GM12865 (cell line): ENCODE measurements at regions not wholly inside any gene's neighbourhood (a gene's known extent, or its start where the extent isn't known, plus 50 kb on each side); places are given as distances from the start of the nearest gene placed in this dataset.

ENCODE experiments used
- DNase-seq: peaks from one replicate; pipeline ENCODE4 v3.0.0; 2010; ENCODE audit warnings: low read depth
- H3K4me3 ChIP-seq: 2 replicates; pipeline ENCODE4 v1.5.1; 2011; ENCODE audit warnings: mild to moderate bottlenecking, low read depth, low read length, control low read depth
- TF ChIP-seq, protein P1 (sequence below): IDR thresholded peaks from 2 replicates; pipeline ENCODE4 v1.5.1; 2011; ENCODE audit warnings: low read length, control low read depth, low read depth, inconsistent platforms; ENCODE audit not compliant: insufficient read depth; ENCODE audit errors: missing control alignments

DNA sequence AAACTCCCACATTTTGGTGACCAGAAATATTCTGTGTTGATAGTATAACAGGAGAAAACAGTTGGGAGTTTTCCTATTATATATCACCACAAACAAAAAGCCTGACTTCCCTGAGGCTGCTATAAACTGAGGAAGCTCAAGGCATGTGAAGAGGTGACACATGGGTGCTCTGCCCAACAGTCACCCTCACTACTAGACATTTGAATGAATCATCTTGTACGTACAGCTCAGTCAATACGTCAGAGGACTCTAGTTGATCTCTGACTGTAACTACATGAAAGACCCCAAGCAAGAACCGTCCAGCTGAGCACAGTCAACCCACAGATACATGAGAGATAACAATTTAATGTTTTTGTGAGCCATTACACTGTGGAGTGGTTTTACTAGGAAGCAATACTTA, 338.3 kb upstream of the ATP11B start:
- TF ChIP-seq, protein P1, sequence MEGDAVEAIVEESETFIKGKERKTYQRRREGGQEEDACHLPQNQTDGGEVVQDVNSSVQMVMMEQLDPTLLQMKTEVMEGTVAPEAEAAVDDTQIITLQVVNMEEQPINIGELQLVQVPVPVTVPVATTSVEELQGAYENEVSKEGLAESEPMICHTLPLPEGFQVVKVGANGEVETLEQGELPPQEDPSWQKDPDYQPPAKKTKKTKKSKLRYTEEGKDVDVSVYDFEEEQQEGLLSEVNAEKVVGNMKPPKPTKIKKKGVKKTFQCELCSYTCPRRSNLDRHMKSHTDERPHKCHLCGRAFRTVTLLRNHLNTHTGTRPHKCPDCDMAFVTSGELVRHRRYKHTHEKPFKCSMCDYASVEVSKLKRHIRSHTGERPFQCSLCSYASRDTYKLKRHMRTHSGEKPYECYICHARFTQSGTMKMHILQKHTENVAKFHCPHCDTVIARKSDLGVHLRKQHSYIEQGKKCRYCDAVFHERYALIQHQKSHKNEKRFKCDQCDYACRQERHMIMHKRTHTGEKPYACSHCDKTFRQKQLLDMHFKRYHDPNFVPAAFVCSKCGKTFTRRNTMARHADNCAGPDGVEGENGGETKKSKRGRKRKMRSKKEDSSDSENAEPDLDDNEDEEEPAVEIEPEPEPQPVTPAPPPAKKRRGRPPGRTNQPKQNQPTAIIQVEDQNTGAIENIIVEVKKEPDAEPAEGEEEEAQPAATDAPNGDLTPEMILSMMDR, result no peak
- H3K4me3 ChIP-seq, result no peak overlapping the region
- DNase-seq, result no peak

DNA sequence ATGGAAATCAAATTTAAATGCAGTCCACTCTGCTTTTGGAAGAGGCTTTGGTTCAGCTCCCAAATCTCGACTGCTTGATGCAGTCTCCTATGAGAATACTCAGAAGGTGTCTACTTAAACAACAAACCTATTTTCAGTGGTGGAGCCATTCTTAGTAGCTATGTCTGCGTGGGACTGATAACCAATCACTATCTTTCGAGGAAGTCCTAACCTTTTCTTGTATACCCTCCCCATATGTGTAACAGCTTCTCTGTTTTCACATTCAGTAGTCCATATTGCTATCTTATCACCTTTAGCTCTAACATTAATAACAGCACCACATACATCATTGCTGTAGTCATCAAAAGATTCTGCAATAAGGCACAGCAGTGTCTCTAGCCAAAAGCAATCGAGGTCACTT, 333.0 kb upstream of the ATP11B start:
- TF ChIP-seq, protein P1, result no peak
- DNase-seq, result no peak
- no peak overlapping the region for H3K4me3 ChIP-seq

DNA sequence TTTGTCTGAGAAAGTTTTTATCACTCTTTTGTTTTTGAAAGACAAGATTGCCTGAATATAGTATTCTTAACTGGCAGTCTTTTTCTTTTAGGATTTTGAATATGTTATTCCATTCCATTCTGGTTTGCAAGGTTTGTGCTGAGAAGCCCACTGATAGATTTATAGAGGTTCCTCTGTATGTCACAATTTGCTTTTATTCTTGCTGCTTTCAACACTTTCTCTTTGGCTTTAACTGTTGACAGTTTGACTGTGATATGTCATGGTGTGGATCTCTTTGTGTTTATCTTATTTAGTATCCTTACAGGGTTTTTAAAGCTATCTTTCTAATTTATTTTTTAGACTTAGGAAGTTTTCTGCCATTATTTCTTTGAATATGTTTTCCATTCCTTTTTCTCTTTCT, 331.2 kb upstream of the ATP11B start:
- no peak for DNase-seq
- no peak overlapping the region for H3K4me3 ChIP-seq
- TF ChIP-seq, protein P1, result no peak

GRCh38 chr3:182464513-182465145, 328.7 kb upstream of the ATP11B start:
- no peak overlapping the region for H3K4me3 ChIP-seq
- TF ChIP-seq, protein P1, result no peak
- no peak for DNase-seq

DNA sequence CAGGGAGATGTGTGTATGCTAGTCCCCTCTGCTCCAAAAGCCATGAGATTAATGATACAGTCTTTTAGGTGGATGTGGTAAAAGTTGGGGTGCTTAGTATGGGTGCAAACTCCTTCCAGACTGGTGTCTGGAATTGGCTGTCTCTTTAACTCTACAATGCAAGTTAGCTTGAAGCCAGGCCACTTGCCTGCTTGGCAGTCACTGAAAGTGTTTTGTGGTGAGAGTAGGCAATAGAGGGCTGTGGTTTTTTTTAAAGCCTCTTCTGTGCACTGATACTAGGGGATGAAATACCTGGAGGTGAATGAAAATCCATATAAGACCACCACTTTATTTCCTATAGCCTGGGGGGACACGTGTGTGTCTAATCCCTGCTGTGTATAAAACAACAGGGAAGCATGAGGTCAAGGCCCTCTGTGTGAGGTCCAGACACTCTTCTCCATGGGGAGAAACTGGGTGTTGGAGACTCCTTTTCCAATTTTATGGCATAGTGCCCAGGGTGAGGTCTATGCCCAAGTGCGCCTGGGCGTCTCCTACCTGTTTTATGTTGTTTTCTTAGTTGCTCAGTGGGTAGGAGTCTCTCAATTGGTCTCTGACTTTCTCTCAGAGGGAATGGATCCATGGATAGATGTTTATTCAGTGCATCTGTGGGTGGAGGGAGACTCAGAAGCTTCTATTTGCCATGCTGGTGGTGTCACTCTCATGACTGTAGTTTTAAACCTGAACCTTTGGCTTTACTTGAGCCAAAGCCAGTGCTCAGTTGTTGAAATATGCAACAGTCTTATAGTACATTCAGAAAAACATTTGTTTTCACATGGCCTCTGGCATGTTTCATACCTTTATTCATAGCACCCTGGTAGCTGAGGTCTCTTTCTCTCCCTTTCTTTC, 327.8 kb upstream of the ATP11B start:
- TF ChIP-seq, protein P1, result no peak
- DNase-seq, result no peak
- no peak overlapping the region for H3K4me3 ChIP-seq

DNA sequence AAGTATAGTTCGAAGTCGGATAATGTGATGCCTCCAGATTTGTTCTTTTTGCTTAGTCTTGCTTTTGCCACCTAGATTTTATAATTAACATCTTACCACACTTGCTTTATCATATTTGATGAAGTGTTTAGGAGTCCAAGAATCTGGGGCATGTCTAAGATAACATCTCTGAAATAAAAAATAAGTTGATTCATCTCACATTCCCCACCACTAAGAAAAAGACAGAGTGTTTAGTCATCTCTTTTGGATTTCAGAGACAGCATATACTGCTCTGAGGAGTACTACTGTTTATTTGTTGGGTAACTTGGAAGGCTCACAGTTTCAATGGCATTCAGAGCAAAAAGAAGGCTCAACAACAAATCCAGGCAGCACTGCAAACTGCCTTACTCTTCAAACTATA, 324.2 kb upstream of the ATP11B start:
- DNase-seq, result no peak
- no peak overlapping the region for H3K4me3 ChIP-seq

More for the DNA sequence above, 324.2 kb upstream of the ATP11B start:
- TF ChIP-seq, protein P1, result no peak
